Upper lobe of left lung (tissue), 6 donors: ENCODE measurements at regions not wholly inside any gene's neighbourhood (a gene's known extent, or its start where the extent isn't known, plus 50 kb on each side); places are given as distances from the start of the nearest gene placed in this dataset.
"Not testable (repeated sequence)": the region's sequence is repeated elsewhere in the genome, so short reads cannot be mapped to it uniquely, and the experiment has no call there.

Experiments used
- ATAC-seq, 2 donors: fragments of 200-7000 bp; cut with Tn5 transposase; one replicate each; pipeline ENCODE4 v1.9.1; 2022; ENCODE audit warnings: mild to moderate bottlenecking in 2 of 2, moderate library complexity in 2 of 2; ENCODE audit not compliant: low FRiP score in 2 of 2
- DNase-seq, 2 donors: peaks; one replicate each; pipeline ENCODE4 v3.0.0-alpha.2; 2019 to 2020
- H3K27ac ChIP-seq, 4 donors: fragments of 200-600 bp; sonication (generic); one replicate each; pipeline ENCODE4 v1.5.1; 2016 to 2019
- H3K27me3 ChIP-seq, 4 donors: fragments of 200-600 bp; sonication (generic); one replicate each; pipeline ENCODE4 v1.5.1; 2017 to 2019
- H3K36me3 ChIP-seq, 4 donors: fragments of 200-600 bp; sonication (generic); one replicate each; pipeline ENCODE4 v1.5.1; 2016 to 2019
- H3K4me1 ChIP-seq, 4 donors: fragments of 200-600 bp; sonication (generic); one replicate each; pipeline ENCODE4 v1.5.1; 2018 to 2019
- H3K4me3 ChIP-seq, 4 donors: fragments of 200-600 bp; sonication (generic); one replicate each; pipeline ENCODE4 v1.5.1; 2017 to 2019; ENCODE audit warnings: mild to moderate bottlenecking in 2 of 4, moderate library complexity in 1 of 4
- H3K9me3 ChIP-seq, 4 donors: fragments of 200-600 bp; sonication (generic); one replicate each; pipeline ENCODE4 v1.5.1; 2018 to 2019
- CTCF ChIP-seq, 6 experiments: fragments of 450-650 bp in 4 of 6; fragments of 200-600 bp in 2 of 6; sonication (generic) in 2 of 6; IDR thresholded peaks; one replicate each; pipeline ENCODE4 v1.5.1; 2016 to 2019; ENCODE audit warnings: antibody characterized with exemption in 6 of 6
- EP300 ChIP-seq, 4 donors: sonication (generic); formaldehyde crosslinking; IDR thresholded peaks; one replicate each; pipeline ENCODE4 v1.5.1; 2017; ENCODE audit warnings: antibody characterized with exemption in 4 of 4, control low read depth in 2 of 4
- POLR2A ChIP-seq, 4 donors: fragments of 450-650 bp; IDR thresholded peaks; one replicate each; pipeline ENCODE4 v1.5.1; 2016 to 2017; ENCODE audit warnings: antibody characterized with exemption in 4 of 4, mild to moderate bottlenecking in 2 of 4
- POLR2AphosphoS5 ChIP-seq, 2 donors: sonication (generic); formaldehyde crosslinking; IDR thresholded peaks; one replicate each; pipeline ENCODE4 v1.5.1; 2017; ENCODE audit warnings: antibody characterized with exemption in 2 of 2
- WGBS, 2 donors: methylation state at CpG; one replicate each; pipeline ENCODE4 v1.1.5; 2017 to 2018; 5-methylcytosine and 5-hydroxymethylcytosine counted together
- donor health status: DM: no; HTN: no; CAD: no; lungs with moderate emphysema.
- donor health status: DM: no; HTN: yes; CAD: no; lungs with severe emphysema.

DNA sequence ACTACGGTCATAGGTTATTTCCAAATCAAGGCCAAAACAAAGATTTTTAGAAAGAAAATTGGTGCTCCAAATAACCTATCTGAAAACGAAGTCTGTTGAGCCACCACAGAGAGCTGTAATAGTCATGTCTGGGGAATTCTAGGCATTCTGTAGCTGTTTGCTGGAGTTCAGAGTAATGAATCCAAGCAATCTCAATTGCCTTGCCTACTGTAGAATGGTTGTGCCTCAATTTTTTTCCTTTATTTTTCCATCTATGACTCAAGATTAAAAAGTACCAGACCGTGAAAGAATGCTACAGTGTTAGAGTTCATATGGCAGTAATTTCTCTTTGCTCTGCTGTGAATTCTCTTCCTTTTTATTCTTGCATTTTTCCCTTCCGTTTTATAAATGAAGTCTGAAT lies 1007.2 kb upstream of the ALCAM start:
- TF ChIP-seq EP300 (IDR thresholded peaks at IDR 0.05), result no peak
- TF ChIP-seq POLR2A (IDR thresholded peaks at IDR 0.05), result no peak
- no peak for TF ChIP-seq CTCF (IDR thresholded peaks at IDR 0.05)
- TF ChIP-seq POLR2AphosphoS5 (IDR thresholded peaks at IDR 0.05), result no peak
- no peak for DNase-seq
- no peaks in the 10 kb centered on the region for H3K9me3 ChIP-seq
- no peaks in the 10 kb centered on the region for H3K27me3 ChIP-seq
- 64 to 66% methylated on average over 4 of the region's 4 CpGs for WGBS, 2 donors
- no peaks in the 10 kb centered on the region for H3K4me1 ChIP-seq
- H3K4me3 ChIP-seq, result no peak overlapping the region
- ATAC-seq, result no peak
- no peak overlapping the region for H3K27ac ChIP-seq
- H3K36me3 ChIP-seq, result no peaks in the 10 kb centered on the region

- no peak overlapping the region for H3K4me3 ChIP-seq
- no peaks in the 10 kb centered on the region for H3K4me1 ChIP-seq
- H3K9me3 ChIP-seq, result no peaks in the 10 kb centered on the region
- ATAC-seq (no peak), DNase-seq (no peak)
- no peak overlapping the region for H3K27ac ChIP-seq
- no peaks in the 10 kb centered on the region for H3K27me3 ChIP-seq
- H3K36me3 ChIP-seq, result no peaks in the 10 kb centered on the region
- TF ChIP-seq CTCF (IDR thresholded peaks at IDR 0.05) (no peak), POLR2A (IDR thresholded peaks at IDR 0.05) (no peak), EP300 (IDR thresholded peaks at IDR 0.05) (no peak), POLR2AphosphoS5 (IDR thresholded peaks at IDR 0.05) (no peak)
Measured at GRCh38 chr3:104360038-104360437, 1006.7 kb upstream of the ALCAM start.

GRCh38 chr3:104361748-104362147 lies 1005.0 kb upstream of the ALCAM start:
- H3K27me3 ChIP-seq, ATAC-seq, H3K4me1 ChIP-seq, H3K36me3 ChIP-seq, H3K4me3 ChIP-seq, H3K27ac ChIP-seq, DNase-seq, H3K9me3 ChIP-seq: not testable (repeated sequence)
- 94 to 95% methylated on average over 8 of the region's 8 CpGs for WGBS, 2 donors

- Histone ChIP-seq H3K27ac (no peak overlapping the region), H3K4me1 (no peaks in the 10 kb centered on the region), H3K27me3 (no peaks in the 10 kb centered on the region), H3K4me3 (no peak overlapping the region), H3K9me3 (no peaks in the 10 kb centered on the region), H3K36me3 (no peaks in the 10 kb centered on the region)
- DNase-seq (no peak), ATAC-seq (no peak)
- TF ChIP-seq EP300 (IDR thresholded peaks at IDR 0.05) (no peak), POLR2AphosphoS5 (IDR thresholded peaks at IDR 0.05) (no peak), POLR2A (IDR thresholded peaks at IDR 0.05) (no peak), CTCF (IDR thresholded peaks at IDR 0.05) (no peak)
- 89 to 92% methylated on average over 6 of the region's 6 CpGs for WGBS, 2 donors
Measured at GRCh38 chr3:104362319-104362718, 1004.4 kb upstream of the ALCAM start.

- Histone ChIP-seq H3K27ac (no peak overlapping the region), H3K9me3 (no peaks in the 10 kb centered on the region), H3K27me3 (no peaks in the 10 kb centered on the region), H3K4me3 (no peak overlapping the region), H3K36me3 (no peaks in the 10 kb centered on the region), H3K4me1 (no peaks in the 10 kb centered on the region)
- DNase-seq (no peak), ATAC-seq (no peak)
- WGBS, 2 donors, result 59 to 61% methylated on average over 3 of the region's 3 CpGs
- TF ChIP-seq EP300 (IDR thresholded peaks at IDR 0.05) (no peak), CTCF (IDR thresholded peaks at IDR 0.05) (no peak)
Measured at GRCh38 chr3:104367000-104367399, 999.7 kb upstream of the ALCAM start.

DNA sequence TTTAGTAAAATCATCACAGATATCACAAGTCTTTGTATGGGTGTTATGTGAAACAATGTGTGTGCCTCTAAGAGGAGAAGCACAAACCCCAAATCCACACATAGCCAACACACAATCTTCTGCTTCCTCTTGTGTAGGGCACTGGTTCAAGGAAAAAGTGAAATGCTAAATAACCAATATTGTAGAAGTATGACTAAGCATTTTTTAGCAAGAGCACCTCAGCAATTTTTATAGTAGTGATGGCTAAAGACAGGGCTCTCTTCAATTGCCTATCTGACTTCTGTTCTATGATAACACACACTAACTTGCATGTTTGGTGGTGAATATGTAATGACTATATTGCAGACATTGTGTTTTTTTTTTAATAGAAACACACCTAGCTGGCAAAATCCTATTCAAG lies 997.9 kb upstream of the ALCAM start:
- Histone ChIP-seq H3K27me3 (no peaks in the 10 kb centered on the region), H3K4me3 (no peak overlapping the region), H3K36me3 (no peaks in the 10 kb centered on the region), H3K27ac (no peak overlapping the region), H3K9me3 (no peaks in the 10 kb centered on the region), H3K4me1 (no peaks in the 10 kb centered on the region)
- no peak for ATAC-seq
- no peak for DNase-seq
- TF ChIP-seq CTCF (IDR thresholded peaks at IDR 0.05) (no peak), POLR2A (IDR thresholded peaks at IDR 0.05) (no peak), POLR2AphosphoS5 (IDR thresholded peaks at IDR 0.05) (no peak), EP300 (IDR thresholded peaks at IDR 0.05) (no peak)
